Right renal pelvis (tissue), 4 donors: ENCODE measurements at regions not wholly inside any gene's neighbourhood (a gene's known extent, or its start where the extent isn't known, plus 50 kb on each side); places are given as distances from the start of the nearest gene placed in this dataset.
"Not testable (repeated sequence)": the region's sequence is repeated elsewhere in the genome, so short reads cannot be mapped to it uniquely, and the experiment has no call there.

ENCODE experiments used
- DNase-seq, 4 donors: peaks; one replicate each; pipeline ENCODE4 v3.0.0-alpha.2; 2013; ENCODE audit warnings: low read depth in 4 of 4, low spot score in 3 of 4, missing footprints in 1 of 4

DNA sequence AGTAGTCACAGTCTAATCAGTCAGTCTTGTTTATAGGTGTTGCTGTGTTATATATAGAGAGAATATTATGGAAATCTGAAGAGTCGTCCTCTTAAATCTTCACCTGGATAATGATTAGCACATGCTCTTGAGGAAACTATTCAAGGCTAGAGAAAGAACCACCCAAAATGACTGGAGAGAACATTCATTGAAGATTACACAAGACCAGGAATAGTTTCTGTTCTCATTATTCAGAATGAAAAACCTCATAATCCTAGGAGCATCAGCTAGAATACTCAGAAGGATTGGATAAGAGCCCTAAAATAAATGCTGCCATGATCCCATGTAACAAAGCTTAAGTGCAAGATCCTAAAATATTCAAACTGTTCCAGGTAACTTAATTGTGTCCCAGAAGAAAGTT lies 278.2 kb upstream of the PREP start:
- DNase-seq = no peak

DNA sequence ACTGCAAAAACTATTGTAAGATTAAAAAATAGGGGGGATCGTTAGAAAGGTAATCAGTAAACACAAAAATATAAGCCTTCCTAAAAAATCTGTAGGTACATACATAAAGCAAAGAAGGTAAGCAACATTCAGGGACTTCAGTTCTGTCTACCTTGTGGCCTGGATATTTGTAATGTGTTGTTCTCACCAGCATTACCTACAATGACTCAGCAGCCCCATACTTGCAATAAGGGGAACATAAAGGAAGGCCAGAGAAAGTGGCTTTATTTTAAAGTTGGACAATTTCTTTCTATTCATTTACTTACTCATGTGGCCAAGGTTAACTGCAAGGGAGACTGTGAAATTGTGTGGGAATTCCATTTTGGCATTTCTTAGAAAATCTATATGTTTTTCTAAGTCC lies 277.2 kb upstream of the PREP start:
- DNase-seq = no peak

GRCh38 chr6:105678516-105678915 lies 275.6 kb upstream of the PREP start:
- DNase-seq = no peak

GRCh38 chr6:105677671-105678475 lies 275.0 kb upstream of the PREP start:
- no peak for DNase-seq

DNA sequence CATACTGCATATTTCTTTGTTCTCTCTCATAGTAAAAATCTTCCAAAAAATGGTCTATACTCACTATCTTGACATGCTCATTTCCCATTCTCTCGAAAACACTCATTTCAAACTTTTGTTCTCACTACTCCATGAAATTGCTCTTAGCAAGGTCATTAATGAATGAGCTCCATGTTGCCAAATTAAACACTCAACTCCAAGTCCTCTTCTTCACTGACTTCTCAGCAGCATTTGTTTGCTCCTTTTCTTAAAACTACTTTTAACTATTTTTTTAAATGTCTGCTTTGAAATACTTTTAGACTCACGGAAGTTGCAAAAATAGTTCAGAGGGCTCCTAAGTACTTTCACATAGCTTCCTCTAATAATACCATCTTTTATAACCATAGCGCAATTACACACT lies 274.0 kb upstream of the PREP start:
- DNase-seq = no peak

GRCh38 chr6:105675715-105676397 lies 273.0 kb upstream of the PREP start:
- no peak for DNase-seq

DNA sequence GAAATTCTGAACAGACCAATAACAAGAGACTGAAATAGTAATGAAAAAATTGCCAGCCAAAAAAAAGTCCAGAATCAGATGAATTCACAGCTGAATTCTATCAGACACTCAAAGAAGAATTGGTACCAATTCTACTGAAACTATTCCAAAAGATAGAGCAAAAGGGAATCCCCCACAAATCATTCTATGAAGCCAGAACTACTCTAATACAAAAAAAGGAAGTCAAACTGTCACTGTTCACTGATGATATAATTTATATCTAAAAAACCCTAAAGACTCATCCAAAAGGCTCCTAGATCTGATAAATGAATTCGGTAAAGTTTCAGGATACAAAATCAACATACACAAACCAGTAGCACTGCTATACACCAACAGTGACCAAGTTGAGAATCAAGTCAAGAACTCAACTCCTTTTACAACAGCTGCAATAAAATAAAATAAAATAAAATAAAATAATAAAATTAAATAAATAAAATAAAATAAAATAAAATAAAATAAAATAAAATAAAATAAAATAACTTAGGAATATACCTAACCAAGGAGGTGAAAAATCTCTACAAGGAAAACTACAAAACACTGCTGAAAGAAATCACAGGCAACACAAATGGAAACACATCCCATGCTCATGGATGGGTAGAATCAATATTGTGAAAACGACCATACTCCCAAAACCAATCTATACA lies 270.1 kb upstream of the PREP start:
- DNase-seq = not testable (repeated sequence)

DNA sequence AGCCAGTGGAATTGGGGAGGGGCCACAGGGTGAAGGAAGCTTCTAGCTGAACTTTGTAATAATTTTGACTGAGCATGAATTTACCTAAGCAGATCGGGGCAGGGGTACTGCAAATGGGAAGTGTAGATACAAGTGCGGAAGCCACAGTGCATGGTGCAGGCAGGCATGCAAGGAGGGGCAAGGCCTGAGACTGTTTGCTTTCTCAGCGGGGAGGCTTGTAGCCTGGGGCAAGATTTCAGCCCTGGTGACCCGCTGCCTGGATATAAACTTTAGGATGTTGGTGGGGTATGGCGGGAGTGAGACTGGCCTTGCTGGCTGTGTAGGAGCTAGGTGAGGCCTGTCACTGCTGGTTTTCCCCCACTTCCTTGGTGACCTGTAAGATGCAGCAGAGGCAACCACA lies 266.4 kb upstream of the PREP start:
- no peak for DNase-seq

DNA sequence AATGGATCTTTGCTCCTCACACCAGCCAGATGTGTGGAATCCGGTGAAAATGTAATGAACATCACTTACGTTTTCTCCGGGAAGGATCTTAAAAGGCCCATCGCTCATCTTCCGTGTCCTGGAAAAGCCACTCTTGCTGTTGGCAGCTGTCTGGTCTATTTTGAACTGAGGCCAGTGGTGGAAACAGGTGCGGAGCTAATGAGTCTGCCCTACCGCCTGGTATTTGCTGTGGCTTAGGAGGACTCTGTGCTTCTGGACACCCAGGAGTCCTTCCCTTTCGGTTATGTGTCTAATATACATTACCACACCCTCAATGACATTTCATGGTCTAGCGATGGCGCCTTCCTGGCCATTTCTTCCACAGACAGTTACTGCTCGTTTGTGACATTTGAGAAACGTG lies 264.2 kb upstream of the PREP start:
- DNase-seq = no peak

DNA sequence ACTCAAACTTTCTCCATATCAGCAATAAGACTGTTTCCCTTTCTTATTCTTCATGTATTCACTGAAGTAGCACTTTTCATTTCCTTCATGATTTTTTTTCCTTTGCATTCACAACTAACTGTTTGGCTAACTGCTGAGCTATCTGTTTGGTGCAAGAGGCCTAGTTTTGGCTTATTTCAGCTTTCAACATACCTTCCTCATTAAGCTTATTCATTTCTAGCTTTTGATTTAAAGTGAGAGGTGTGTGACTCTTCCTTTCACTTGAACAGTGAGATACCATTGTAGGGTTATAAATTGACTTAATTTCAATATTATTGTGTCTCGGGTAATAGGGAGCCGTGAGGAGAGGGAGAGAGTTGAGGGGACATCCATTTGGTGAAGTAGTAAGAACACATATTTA lies 262.0 kb upstream of the PREP start:
- DNase-seq = no peak

DNA sequence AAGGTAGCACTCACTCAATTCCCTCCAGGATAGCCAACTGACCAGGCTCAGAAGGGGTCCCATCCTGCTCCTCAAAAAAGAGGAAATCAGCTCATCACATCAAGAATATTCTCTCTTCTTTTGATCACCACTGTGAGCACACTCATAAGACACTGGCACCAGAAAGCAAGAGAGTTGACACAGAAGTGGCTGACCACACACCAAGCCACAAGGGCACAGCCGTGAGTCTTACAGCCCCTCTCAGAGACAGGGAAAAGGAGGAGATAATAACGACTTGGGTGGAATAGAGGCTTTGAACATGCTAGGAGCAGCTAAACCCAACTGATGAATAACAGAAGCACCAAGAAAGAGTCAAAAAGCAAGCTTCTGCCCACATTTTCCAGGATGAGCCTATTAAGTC lies 249.1 kb upstream of the PREP start:
- DNase-seq = no peak

DNA sequence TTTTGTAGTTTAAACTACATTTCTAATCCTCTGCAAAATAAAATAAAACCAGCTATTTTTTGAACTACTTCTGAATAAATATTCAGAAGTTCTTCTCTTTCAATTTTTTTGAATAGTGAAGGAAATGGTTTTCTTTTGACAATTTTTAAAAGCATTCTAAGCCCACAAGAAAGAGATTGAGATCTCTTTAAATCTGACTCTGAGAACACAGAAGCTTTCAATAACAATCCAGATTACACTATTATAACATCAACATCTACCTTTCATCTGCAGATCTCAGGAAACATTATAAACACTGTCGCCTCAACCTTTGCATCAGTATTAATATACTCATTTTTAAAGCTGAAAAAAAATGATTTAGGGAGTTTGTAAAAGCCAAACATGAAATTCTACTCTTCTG lies 247.5 kb upstream of the PREP start:
- no peak for DNase-seq

DNA sequence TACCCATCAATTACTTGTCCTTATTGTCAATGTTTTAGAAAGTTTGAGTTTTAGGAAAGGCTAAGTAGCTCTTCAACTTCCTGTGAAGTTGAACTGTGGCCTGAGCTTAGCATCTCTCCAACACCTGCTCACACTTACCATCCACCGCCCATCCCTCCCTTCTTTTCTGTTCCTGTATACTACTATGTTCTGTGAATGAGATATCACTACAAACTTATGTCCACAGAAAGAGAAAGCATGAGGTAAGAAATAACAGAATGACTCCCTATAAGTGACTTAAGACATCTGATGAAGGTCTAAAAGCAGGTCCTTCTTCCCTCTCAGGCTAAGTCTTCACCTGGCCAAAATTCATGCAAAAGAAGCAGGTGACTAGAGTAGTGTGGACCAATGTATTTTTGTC lies 246.3 kb upstream of the PREP start:
- no peak for DNase-seq

DNA sequence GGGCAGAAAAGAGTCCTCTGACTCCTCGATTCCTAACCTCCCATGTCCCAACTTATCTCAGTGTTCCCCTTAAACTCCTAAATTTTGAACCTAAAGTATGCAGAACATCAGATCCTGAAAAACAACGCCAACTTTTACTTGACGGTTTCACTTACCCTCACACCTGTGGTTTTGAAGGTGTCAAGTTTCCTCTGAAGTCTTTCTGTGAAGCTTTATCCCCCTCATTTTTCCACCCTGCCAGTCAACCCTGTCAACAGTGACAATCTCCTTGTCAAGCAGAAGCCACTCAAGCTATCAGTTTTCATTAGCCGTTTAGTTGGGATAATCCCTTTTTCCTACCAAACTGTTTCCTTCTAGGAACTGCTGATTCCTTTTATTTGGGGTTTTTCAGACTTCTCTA lies 245.4 kb upstream of the PREP start:
- no peak for DNase-seq

- no peak for DNase-seq
Observed at GRCh38 chr6:105646391-105646867, 243.5 kb upstream of the PREP start.

DNA sequence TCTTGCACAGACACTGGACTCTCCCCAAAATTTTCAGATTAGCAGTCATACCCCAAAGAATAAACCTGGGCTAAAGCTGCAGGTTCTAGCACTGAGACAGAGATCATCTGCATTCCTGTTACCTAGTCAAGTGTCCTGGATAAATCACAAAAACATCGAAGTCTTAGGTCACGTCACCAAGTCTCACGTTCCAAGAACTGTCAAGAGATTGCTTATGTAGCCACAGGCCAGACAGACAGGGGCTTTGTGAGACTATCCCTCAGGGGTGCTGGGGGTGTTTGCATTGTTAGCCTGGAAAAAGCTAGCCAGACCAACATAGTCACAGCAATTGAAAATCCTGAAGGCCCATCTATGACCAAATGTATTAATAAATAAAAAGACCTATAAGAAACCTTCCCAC lies 243.1 kb upstream of the PREP start:
- no peak for DNase-seq

DNA sequence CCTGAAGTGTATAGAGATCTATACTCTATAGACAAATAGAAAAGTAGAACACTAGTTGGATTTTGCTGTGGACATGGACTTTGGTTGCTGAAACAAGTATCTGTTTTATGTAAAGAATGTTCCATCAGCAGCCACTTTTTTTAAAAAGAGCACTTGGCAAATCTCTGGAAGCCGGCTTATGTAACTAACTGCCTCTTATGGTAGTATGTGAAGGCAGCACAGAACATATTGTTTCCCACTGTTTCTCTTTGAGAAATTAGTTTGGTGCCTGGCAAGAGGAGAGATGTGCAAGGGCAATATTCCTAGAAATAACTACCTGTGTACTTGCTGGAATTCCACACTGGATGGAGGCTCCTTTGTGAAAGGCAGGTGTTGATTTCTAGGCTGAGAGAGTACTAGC lies 242.3 kb upstream of the PREP start:
- DNase-seq = no peak

- no peak for DNase-seq
Observed at GRCh38 chr6:105644691-105645090, 241.8 kb upstream of the PREP start.

DNA sequence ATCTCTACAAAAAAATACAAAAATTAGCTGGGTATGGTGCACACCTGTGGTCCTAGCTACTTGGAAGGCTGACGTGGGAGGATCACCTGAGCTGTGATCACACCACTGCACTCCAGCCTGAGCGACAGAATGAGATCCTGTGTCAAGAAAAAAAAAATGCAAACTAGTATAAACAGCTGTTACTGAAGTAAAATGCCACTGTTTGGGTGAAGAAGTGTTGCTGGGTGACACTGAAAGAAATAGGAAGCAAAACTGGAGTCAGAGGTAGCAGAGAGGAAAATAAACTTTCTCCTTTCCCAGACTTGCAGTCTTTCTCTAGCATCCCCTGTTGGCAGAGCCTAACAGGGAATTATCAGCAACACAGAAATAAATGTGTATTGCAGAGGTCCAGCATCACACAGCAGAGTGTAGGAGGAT lies 241.2 kb upstream of the PREP start:
- DNase-seq = no peak

- DNase-seq = no peak
Observed at GRCh38 chr6:105642708-105643107, 239.8 kb upstream of the PREP start.

GRCh38 chr6:105641504-105641903 lies 238.6 kb upstream of the PREP start:
- DNase-seq = no peak

DNA sequence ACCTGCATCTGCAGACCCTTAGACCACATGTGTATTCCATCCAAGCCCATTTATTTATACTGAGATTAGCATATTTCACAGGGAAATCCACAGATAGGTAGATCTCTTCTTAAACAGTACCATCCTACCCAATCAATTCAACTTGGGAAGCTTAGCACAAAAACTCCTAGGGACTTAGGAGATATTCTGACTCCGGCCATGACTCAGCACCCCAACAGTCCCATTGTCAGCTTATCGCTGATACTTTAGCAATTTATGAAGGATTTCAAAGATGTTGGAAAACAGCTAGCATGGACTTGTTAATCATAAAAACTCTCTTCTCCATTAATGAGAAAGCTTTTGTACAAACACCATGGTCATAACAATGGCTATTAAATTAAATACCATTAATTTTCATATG lies 236.2 kb upstream of the PREP start:
- DNase-seq = no peak
